Medulla oblongata (tissue), 1 donor: ENCODE measurements at regions not wholly inside any gene's neighbourhood (a gene's known extent, or its start where the extent isn't known, plus 50 kb on each side); places are given as distances from the start of the nearest gene placed in this dataset.

Source experiments
- DNase-seq: peaks from one replicate; pipeline ENCODE4 v3.0.0-alpha.2; 2015; ENCODE audit errors: extremely low spot score

DNA sequence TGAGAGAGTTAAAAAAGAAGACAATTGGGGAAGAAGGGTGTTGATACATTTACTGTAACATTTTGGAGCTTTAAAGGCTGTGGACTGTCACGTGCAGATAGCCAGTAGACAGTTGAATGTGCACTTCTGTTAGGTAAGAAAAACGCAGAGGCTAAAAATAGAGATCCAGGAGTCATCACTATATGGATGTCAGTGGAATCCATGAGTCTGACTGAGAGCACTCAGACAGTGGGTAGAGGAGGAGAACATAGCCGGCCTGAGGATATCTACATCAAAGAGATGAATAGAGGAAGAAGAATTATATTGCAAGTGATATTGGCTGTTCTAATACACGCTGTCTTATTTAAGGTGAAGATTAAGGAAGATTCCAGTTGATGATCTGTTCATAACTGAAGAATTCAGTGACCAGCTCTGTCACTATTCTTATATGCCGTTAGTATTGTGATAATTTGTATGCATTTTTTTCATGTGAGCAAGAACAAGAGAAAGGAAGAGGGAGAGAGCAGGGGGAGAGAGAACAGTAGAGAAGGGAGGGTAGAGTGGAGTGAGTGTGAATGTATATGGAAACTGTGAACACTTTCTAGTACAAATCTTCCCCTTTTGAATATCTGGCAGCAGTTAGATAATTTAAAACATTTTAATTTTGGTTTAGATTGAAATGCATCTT is 344.8 kb downstream of the CHRM3 start:
- DNase-seq = no peak

DNA sequence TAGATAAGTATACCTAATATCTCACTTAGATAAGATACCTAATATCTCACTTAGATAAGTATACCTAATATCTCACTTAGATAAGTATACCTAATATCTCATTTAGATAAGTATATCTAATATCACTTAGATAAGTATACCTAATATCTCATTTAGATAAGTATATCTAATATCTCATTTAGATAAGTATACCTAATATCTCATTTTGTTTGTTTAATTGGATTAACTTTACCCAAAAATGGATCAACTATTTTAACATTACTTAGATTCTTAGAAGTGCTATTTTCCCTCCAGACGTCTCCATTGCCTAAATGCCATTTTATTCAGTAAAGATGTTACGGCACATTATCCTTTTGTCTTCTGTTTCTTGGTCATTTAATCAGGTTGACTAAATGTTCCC is 346.4 kb downstream of the CHRM3 start:
- DNase-seq = no peak

DNA sequence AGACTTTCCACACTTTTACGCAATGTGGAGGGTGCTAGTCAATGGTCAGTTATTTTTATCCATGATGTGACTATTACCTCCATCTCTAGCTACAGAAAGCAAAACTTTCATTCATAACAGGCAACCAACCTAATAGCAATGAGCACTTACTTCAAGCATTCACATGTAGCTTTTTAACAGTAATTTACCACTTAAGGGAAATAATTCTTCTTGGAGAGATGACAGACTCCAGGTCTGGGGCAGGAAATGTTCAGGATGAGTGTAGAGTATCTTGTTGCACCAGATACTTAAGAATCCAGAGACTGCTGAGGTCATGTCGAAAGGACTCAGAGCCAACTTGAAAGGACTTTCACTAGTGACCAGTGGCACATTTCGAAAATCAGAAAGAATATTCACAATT is 347.6 kb downstream of the CHRM3 start:
- DNase-seq = no peak

DNA sequence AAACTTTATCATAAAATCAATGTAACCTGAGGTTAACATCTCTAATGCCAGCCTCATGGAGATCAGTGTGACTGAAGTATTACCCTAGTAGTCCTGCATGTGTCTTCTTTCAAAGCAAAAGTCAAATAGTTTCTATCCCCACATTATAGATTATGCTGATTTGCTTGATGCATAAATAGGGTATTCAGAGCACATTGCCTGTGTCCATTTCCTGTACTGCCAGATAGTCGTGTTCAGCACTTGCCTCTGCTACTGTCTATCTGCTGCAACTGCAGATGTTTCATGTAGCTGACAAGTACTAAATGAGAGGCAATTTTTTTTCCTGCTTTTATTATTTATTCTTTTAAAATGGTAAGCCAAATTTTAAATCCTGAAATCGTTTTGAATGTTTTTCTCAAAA is 348.7 kb downstream of the CHRM3 start:
- DNase-seq = no peak

DNA sequence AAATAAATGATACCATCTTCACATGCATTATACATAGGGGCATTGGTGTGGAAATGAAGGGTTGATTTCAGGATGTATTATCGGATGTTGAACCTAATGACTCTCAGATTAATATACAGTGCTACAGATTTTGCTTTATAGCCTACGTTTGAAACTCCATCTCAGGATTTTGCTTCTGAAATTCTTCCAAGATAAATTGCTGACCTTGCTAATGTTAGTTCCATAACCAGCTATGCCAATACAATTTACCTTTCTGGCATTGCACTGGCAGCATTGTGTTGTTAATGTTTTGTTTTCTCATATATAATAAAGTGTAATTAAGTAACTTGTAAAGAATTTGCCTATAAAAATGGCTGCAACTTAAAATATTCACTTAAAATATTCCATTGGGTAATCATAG is 350.1 kb downstream of the CHRM3 start:
- no peak for DNase-seq

DNA sequence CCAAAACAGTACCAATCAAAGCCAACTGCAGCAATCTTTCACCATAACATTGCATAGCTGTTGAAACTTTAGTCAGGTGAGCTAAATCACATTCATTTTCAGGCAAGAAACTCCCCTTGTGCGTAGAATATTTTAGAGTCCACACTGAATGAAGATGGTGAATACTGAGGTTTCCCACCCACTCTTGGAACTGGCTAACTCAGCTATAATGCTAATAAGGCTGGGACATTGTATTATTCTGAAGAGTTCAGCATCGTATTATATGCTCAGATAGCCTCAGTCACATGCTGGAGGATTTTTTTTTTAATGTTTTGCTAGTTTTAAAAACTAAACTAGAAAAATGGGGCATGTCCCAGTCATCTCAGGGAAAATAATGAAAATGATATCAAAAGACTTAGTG is 352.3 kb upstream of the FMN2 start:
- no peak for DNase-seq

DNA sequence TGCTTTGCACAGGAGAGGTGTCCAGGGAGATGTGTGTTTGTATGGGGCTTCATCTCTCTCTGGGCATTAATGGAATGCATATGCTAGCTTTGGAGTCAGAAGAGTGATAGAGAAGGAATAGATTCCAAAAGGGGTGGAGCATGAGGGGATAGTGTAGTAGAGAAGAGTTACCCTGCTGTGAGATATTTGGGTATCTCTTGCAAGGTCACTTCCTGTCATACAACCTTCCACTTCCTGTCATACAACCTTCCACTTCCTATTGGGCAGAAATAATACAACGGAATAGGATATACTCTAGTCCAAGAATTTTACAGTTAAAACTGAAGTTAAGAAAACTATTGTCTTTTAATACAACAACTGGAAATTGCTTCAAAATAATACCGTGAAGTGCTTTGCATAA is 351.8 kb upstream of the FMN2 start:
- DNase-seq = no peak

DNA sequence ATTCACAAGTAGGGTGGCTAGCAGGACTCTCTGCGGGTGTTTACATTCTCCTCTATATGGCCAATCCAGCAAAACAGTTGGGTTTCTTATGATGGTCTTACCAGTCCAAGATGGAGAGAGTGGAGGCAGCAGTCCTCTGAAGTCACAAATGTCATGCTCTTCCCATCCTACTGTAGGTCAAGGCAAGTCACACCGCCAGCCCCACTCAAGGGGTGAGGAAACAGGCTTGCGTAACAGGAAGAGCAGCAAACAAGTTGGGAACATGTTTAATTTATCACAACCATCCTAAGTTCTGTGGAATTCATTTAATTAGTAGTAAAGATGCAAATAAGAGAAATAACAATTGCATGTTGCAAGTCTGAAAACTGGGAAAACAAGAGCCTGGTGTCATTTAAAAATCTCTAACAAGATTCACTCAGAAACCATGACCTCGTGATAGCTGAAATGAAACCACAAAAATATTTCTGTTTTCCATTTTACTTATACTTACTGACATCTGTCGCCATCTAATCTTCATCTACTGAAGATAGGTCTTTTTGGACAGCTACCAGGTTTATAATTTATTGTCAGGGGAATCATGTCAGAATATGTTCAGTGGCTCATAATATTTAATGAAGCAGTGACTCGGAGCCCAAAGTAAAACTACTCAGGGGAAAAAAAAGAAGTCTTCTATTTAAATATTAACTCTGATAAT is 349.1 kb upstream of the FMN2 start:
- no peak for DNase-seq

DNA sequence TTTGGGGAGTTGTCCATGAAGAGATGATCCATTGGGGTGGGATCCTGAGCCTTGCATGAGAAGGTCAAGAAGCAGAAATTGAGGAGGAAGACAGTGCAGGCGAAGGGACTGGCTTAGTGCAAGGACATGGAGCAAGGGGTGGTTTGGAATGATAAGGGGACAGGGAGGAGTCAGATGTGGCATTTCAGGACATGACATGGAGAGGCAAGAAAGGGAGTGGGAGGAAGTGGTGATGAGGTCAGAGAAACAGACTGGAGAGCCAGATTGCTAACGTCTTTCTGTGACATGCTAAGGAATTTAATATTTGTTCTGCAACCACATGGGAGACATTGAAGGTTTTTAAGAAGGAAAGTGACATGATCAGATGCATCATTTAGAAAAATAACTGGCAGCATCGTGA is 346.8 kb upstream of the FMN2 start:
- DNase-seq = no peak

DNA sequence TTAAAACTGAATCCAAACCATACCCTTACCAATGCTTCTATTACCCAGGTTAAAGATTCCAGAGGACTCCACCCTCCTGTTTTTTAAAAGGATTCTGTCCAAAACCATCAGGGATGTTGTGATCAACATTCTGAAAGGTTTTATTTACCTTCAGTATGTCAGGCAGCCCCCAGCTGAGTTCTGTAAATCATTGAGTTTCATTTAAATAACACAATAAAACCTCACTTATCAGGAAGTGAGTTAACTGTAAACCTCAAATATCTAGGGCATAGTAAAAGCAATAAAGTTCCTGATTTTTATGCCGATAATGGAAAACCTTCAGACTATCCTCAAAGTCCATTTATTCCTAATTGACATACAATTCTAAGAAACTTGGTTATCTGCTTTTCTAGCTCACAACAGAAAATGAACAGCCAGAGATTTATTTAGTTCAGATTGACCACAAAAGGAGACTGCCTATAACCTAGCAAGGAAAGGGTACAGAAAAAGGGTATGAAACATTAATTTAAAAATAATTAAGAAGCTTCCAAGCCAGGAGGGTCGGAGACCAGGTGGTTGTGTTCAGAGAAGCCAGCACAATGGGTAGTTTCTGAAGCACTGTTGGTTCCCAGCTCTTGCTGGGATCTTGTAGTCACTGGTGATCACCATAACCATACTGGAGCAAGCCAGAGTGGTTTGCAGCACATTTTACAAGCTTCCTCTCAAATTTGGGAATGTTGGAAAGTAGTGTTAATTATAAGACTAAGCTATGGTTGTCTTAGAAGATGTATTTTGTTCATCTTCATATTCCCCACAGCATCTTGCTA is 336.4 kb upstream of the FMN2 start:
- no peak for DNase-seq

DNA sequence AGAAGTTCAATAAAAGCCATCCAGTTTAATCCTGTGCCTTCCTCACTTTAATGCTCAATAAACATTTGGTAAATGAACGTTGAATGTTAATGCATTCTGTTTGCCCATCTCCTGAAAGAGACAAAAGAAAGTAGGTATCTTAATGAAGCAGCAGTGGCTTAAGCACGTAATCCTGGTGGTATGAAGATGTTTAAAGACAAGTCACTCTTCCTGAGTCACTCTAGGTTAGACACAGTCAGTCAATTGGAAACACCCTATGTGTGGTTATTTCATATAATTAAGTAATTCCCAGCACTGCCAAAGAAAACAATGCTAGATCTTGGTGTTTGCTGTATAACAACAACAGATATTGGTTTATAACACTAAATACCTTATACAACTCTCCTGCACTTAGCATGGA is 334.0 kb upstream of the FMN2 start:
- DNase-seq = no peak

DNA sequence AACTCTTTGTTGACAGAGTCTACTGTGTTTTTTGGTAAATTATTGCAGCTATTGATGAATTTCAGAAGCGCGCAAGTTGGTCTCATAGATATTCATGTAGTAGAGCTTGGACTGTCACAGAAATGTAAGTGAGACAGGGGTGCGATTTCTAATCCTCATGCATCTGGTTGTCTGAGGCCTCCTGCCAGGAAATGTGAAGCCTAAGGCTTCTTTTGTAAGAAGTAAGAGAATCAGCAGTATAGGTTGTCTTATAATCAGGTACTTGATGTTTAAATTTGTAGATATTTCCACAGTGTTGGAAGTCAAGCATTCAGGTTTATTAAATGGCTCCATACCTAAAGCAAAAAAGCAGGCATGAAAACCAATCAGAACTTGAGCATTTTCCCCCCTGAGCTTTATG is 332.9 kb upstream of the FMN2 start:
- DNase-seq = no peak

DNA sequence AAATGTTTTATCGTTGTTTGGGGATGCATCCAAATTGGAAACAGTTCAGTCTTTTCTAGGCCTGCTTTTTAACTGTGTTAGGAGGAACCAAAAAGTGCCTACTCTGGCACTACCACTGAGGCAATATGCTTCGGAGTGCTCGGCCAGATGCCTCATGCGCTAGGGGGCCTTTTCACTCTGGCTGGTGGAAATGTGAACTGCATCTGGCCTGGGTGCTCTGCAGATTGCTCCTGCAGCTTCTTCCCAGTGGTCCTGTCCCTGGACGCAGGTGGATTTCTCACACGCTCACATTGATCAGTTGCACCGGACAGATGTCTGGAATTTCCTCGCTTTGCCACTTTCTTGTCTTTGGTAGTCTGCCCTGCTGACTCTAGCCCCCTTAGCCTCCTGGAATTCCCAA is 330.2 kb upstream of the FMN2 start:
- DNase-seq = no peak

DNA sequence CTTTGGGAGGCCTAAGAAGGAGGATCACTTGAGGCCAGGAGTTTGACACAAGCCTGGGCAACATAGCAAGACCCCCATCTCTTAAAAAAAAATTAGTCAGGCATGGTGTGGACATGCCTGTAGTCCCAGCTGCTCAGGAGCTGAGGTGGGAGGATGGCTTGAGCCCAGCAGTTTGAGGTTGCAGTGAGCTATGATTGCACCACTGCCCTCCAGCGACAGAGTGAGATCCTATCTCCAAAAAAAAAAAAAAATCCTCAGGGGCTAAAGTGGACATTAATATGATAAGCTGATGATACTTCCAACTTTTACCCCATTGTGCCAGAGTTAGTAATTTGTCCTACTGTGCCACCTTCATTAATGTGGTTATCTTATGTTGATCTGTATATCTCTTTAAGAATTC is 327.8 kb upstream of the FMN2 start:
- DNase-seq = no peak

DNA sequence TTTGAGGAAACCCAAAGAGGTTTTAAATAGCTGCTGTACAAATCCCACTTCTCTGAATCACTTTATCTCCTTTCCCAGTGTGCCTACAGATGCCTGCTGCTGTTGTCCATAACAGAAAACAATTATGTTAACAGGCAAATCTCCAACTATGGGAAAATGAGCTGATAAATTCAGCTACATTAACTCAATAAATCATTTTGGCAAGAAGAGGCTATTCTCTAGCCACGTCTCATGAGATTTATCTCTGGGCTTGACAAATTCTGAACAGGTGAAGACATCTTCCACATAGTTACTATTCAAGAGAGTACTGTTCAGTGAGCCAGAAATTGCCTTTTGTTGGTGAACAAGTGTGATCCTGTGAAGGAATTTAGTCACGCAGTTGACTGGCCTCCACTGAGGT is 327.1 kb upstream of the FMN2 start:
- DNase-seq = no peak

DNA sequence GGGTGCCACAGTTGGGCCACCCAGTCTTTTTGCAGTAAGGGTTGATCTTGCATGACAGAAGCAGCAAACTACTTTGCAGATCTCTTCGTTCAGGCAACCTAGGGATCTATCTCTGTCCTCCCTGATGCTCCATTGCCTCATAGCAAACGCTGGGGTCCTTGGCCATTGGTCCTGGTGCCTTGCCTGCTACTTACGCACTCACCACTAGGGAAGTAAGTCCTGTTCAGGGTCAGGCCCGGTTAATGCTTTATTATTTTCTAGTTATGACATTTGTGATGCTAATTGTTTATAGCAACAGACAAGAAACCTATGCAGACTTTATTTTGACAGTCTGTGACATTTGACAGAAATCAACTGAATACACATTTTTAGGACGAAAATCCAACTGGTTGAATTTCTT is 326.5 kb upstream of the FMN2 start:
- no peak for DNase-seq

DNA sequence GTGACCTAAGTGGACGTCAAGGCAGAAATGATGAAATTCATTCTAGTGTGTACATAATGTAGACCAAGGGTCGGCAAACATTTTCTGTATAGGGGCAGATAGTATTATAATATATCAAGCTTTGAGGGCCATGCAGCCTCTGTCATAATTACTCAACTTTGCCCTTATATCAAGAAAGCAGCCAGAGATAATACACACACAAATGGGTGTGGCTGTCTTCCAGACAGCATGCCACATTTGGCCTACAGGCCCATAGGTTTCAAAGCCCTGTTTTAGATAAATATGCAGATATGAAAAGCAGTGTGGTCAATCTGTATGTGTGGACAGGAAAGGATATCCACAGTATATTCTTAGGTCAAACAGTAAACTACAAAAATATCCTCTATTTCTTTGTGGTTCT is 320.1 kb upstream of the FMN2 start:
- no peak for DNase-seq

DNA sequence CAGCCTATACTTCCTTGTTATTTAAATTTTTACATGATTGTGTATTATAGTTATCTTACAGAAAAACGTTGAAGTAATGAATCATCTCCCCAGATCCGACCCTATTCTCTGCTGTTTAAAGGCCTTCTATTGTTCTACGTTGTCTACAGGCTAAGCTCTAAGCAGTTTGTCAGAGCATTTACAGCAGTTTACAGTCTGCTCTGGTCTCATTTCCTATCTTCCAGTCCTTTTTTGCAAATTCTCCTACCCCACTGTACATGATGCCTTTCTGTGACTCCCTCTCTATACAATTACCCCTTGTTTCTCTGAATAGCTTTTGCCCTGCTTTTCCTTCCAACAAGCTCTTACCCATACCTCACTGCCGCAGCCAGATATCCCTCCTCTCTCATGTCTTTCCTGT is 319.2 kb upstream of the FMN2 start:
- DNase-seq = no peak

DNA sequence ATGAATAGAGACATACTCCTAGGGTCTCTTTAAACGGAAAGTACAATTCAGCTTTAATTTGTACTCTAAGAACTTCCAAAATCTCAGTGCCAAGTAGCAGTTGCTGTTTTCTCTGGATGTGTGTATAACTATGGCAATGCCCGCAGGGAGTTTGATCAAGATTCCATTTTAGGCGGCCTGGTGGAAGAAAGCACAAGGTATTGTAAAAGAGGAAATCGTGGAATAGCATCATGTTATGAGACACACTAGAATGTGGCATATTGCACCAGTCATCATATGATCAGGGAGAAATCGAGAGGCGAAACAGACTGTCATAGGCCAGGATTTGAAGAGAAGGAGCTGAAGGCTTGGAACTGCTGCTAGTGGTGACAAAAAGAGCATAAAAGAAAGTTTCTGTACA is 316.2 kb upstream of the FMN2 start:
- DNase-seq = no peak

DNA sequence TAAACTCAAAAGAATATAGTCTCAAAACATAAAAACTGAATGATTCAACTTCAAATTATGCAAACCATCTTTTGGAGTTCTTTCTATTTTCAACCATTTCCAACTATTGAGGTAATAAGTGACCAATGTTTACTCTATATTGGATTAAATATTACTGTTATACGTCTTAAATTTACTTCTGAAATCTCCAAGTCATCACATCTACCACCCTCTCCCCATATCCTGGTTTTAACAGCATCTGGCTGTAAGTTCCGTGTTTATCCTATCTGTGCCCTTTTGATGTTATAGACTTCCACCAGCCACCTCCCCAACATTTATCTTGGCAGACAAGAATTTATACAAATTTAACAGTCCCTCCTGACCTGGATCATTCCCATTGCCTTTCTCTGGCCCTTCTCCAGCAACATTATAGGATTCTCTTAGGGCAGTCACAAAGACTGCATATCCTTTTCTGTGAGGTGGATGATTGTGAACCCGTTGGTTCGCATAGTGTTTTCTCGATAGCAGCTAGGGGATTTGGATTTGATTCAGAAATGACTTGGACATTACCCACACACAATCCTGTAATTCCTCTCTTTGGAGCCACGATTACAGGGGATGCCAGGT is 313.4 kb upstream of the FMN2 start:
- DNase-seq = no peak

DNA sequence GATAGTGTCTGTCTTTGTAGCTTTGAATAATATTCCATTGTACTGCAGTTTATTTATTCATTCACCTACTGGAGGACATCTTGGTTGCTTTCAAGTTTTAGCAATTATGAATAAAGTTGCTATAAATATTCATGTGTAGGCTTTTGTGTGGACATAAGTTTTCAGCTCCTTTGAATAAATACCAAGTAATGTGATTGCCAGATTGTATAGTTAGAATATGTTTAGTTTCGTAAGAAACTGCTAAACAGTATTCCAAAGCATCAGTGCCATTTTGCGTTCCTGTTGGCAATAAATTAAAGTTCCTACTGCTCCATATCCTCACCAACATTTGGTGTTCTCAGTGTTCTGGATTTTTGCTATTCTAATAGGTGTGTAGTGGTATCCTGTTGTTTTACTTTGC is 311.7 kb upstream of the FMN2 start:
- DNase-seq = no peak

DNA sequence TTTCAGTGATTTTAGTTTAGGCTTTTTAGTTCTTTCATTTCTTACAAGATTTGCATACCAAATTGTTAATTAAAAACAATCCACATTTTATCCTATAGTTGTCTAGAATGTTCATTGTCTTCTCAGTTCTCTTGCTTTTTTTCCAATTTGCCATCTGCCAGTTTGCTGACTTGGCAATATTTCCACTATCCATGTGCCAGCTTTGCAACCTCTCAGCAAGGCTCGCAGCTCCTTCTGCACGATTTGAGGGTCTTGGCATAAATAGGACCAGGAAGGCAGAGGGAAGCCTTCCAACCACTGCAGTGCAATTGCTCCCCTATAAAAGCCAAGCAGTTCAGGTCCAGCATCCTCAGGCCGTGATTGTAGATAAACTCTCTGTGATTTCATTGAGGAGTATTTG is 306.8 kb upstream of the FMN2 start:
- DNase-seq = no peak

DNA sequence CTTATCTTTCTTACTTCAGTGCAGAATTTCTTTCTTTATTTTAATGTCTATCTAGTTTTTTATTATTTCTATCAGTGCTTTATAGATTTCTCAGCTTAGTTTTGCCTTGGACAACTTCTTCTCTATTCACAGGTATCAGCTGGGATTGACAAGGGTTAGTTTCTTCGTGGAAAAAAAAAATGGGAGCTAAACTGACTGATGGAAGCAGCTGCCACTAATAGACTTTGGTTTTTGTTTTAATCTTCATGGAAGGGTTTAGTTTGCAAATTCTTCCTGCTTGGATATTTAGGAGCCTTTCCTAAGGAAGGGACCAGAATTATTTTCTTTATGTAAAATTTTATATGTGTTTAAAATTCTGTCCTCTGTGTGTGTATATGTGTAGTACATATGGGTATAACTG is 306.1 kb upstream of the FMN2 start:
- DNase-seq = no peak
